K562 (cell line): ENCODE measurements at regions not wholly inside any gene's neighbourhood (a gene's known extent, or its start where the extent isn't known, plus 50 kb on each side); places are given as distances from the start of the nearest gene placed in this dataset.

Experiments used
- ATAC-seq: fragments of 200-7000 bp; cut with Tn5 transposase; 3 replicates; pipeline ENCODE4 v1.9.1; 2020; ENCODE audit warnings: moderate library complexity
- BruUV-seq: library from RNA; stranded (reverse); fragments of 400-500 nt; replicated peaks from 2 replicates; lab custom pipeline; 2021; lab: Mats Ljungman, UMichigan
- CTCF ChIA-PET: fragments of 300-600 bp; formaldehyde crosslinking; extraction: SDS; loops from one replicate; lab custom pipeline; 2021; ENCODE audit warnings: low intra/inter-chr PET ratio; lab: Yijun Ruan, JAX
- POLR2A ChIA-PET: fragments of 300-600, 350-650 bp; sonication (Branson Sonifier 250); formaldehyde crosslinking; extraction: SDS; loops from one replicate; lab custom pipeline; 2021; ENCODE audit warnings: antibody characterized with exemption, inconsistent platforms; lab: Yijun Ruan, JAX
- DNase-seq, 4 experiments: peaks; one replicate each; pipeline versions ENCODE4 v3.0.0 to v3.0.0-alpha.2; 2011 to 2018; ENCODE audit warnings: low spot score in 3 of 4, mixed read lengths in 3 of 4; ENCODE audit errors: extremely low read depth in 1 of 4
- FAIRE-seq: peaks from 2 replicates; lab custom pipeline; 2011; peaks lifted over from hg19 to GRCh38; lab: Jason Lieb, UNC
- H2AFZ ChIP-seq: 2 replicates; pipeline ENCODE4 v1.6.0; 2011; ENCODE audit warnings: low read depth, low read length, control low read depth, inconsistent platforms
- H3K27ac ChIP-seq: fragments of 200-600 bp; 3 replicates; pipeline ENCODE4 v1.8.0; 2011; ENCODE audit warnings: low read depth, mild to moderate bottlenecking, control low read depth, inconsistent platforms, low read length, moderate library complexity, mixed read lengths; ENCODE audit errors: extremely low read depth
- H3K27me3 ChIP-seq, 2 experiments: fragments of 300-600 bp in 1 of 2; 2 replicates in 1 of 2; 3 replicates in 1 of 2; pipeline versions ENCODE4 v1.6.0 to v1.8.0; 2011; ENCODE audit warnings: inconsistent platforms in 2 of 2, low read length in 2 of 2, mild to moderate bottlenecking in 1 of 2, mixed read lengths in 1 of 2, moderate library complexity in 1 of 2; ENCODE audit not compliant: control insufficient read depth in 2 of 2, insufficient read depth in 2 of 2
- H3K36me3 ChIP-seq: fragments of 300-600 bp; 3 replicates; pipeline ENCODE4 v1.8.0; 2011; ENCODE audit warnings: mild to moderate bottlenecking, low read length, inconsistent platforms; ENCODE audit not compliant: control insufficient read depth, insufficient read depth
- H3K4me1 ChIP-seq, 2 experiments: fragments of 200-600 bp in 1 of 2; replicated peaks in 1 of 2; 2 replicates in 1 of 2; 3 replicates in 1 of 2; pipeline versions ENCODE4 v1.5.1 to v1.8.0; 2011; ENCODE audit warnings: inconsistent platforms in 2 of 2, low read length in 2 of 2, mild to moderate bottlenecking in 1 of 2, mixed read lengths in 1 of 2, moderate library complexity in 1 of 2; ENCODE audit not compliant: control insufficient read depth in 2 of 2, insufficient read depth in 2 of 2
- H3K4me2 ChIP-seq: 2 replicates; pipeline ENCODE4 v1.6.1; 2011; ENCODE audit warnings: low read length, control low read depth, inconsistent platforms, mixed read lengths; ENCODE audit not compliant: insufficient read depth
- H3K4me3 ChIP-seq: fragments of 200-600 bp; sonication (generic), shearing (Covaris generic); 2 replicates; pipeline ENCODE4 v1.5.1; 2016; ENCODE audit warnings: control low read depth, inconsistent platforms
- H3K79me2 ChIP-seq: fragments of 200-600 bp; 3 replicates; pipeline ENCODE4 v1.8.0; 2011; ENCODE audit warnings: low read length, inconsistent platforms; ENCODE audit not compliant: control insufficient read depth, insufficient read depth
- H3K9ac ChIP-seq, 2 experiments: 2 replicates each; pipeline versions ENCODE4 v1.6.0 to v1.6.1; 2011; ENCODE audit warnings: low read depth in 2 of 2, low read length in 2 of 2, control low read depth in 1 of 2, inconsistent platforms in 1 of 2, mild to moderate bottlenecking in 1 of 2, mixed read lengths in 1 of 2; ENCODE audit not compliant: insufficient read depth in 1 of 2
- H3K9me1 ChIP-seq: one replicate; pipeline ENCODE4 v1.6.0; 2011; ENCODE audit warnings: inconsistent platforms, mild to moderate bottlenecking, low read length, moderate library complexity; ENCODE audit not compliant: control insufficient read depth, insufficient read depth
- H3K9me3 ChIP-seq: replicated peaks from 2 replicates; pipeline ENCODE4 v1.5.1; 2011; ENCODE audit warnings: low read depth, low read length, inconsistent platforms; ENCODE audit not compliant: control insufficient read depth, insufficient read depth
- H4K20me1 ChIP-seq: replicated peaks from 2 replicates; pipeline ENCODE4 v1.6.1; 2011; ENCODE audit warnings: low read length, inconsistent platforms, mixed read lengths; ENCODE audit not compliant: control insufficient read depth, insufficient read depth
- ATF4 ChIP-seq: fragments of 450-650 bp; formaldehyde crosslinking; IDR thresholded peaks from 2 replicates; pipeline ENCODE4 v1.4.0; 2022; ENCODE audit warnings: mild to moderate bottlenecking, moderate library complexity
- DLX4 ChIP-seq: fragments of 250-450 bp; sonication (Bioruptor Pico); IDR thresholded peaks from 2 replicates; pipeline ENCODE4 v1.6.1; 2021; ENCODE audit warnings: mild to moderate bottlenecking
- E2F5 ChIP-seq: sonication (generic); formaldehyde crosslinking; IDR thresholded peaks from 2 replicates; pipeline ENCODE4 v1.8.0; 2022; ENCODE audit warnings: mild to moderate bottlenecking, missing genetic modification reagents
- EP400 ChIP-seq: fragments of 450-650 bp; IDR thresholded peaks from 2 replicates; pipeline ENCODE4 v1.6.1; 2017; ENCODE audit warnings: antibody characterized with exemption, mild to moderate bottlenecking, moderate library complexity
- GTF3C2 ChIP-seq: IDR thresholded peaks from 3 replicates; pipeline ENCODE4 v1.6.1; 2011; ENCODE audit warnings: borderline replicate concordance, mild to moderate bottlenecking, moderate library complexity; ENCODE audit not compliant: insufficient read length; ENCODE audit errors: extremely low read depth
- KAT2B ChIP-seq: IDR thresholded peaks from one replicate; pipeline ENCODE4 v1.6.1; 2012; ENCODE audit warnings: low read depth, mild to moderate bottlenecking, control low read depth, inconsistent platforms, low read length, moderate library complexity
- MXI1 ChIP-seq: IDR thresholded peaks from 2 replicates; pipeline ENCODE4 v1.6.1; 2011; ENCODE audit warnings: low read depth, mild to moderate bottlenecking, improper control_type of control experiment, low read length
- NBN ChIP-seq: fragments of 450-650 bp; IDR thresholded peaks from 2 replicates; pipeline ENCODE4 v1.6.1; 2016; ENCODE audit warnings: low read depth, mild to moderate bottlenecking
- PCBP2 ChIP-seq: fragments of 200-400 bp; formaldehyde crosslinking; IDR thresholded peaks from 2 replicates; pipeline ENCODE4 v1.6.1; 2018; ENCODE audit warnings: low read length, low read depth, mild to moderate bottlenecking, moderate library complexity; ENCODE audit not compliant: poor library complexity, severe bottlenecking
- RHOXF2B ChIP-seq: fragments of 250-450 bp; sonication (Bioruptor Pico); conservative IDR thresholded peaks from 2 replicates; pipeline ENCODE4 v1.5.1; 2021
- RUNX1 ChIP-seq: sonication (generic); IDR thresholded peaks from 2 replicates; pipeline ENCODE4 v1.6.1; 2016; ENCODE audit warnings: antibody characterized with exemption, low read depth
- SUPT5H ChIP-seq: fragments of 450-650 bp; IDR thresholded peaks from 2 replicates; pipeline ENCODE4 v1.6.1; 2016
- ZBTB5 ChIP-seq: fragments of 450-650 bp; IDR thresholded peaks from 2 replicates; pipeline ENCODE4 v1.6.1; 2017; ENCODE audit warnings: antibody characterized with exemption
- ZC3H11A ChIP-seq: IDR thresholded peaks from 2 replicates; pipeline ENCODE4 v1.6.1; 2012; ENCODE audit warnings: low read depth, low read length, improper control_type of control experiment
- ZC3H4 ChIP-seq: sonication (generic); formaldehyde crosslinking; IDR thresholded peaks from 2 replicates; pipeline ENCODE4 v1.9.0; 2021; ENCODE audit warnings: missing genetic modification reagents, borderline replicate concordance
- ZNF197 ChIP-seq: fragments of 200-800 bp; sonication (Bioruptor generic); IDR thresholded peaks from 2 replicates; pipeline ENCODE4 v1.6.1; 2016; ENCODE audit warnings: low read depth, missing genetic modification characterization, missing compliant biosample characterization
- ZNF444 ChIP-seq: fragments of 250-450 bp; sonication (Bioruptor Pico); IDR thresholded peaks from 2 replicates; pipeline ENCODE4 v1.4.0; 2020; ENCODE audit warnings: mild to moderate bottlenecking, moderate library complexity
- WGBS: fragments of 100-300 bp; shearing (Covaris generic); methylation state at CpG from one replicate; pipeline ENCODE4 v1.1.6; 2016; ENCODE audit warnings: low coverage, mixed read lengths; ENCODE audit not compliant: insufficient coverage; ENCODE audit errors: missing lambda C conversion rate; 5-methylcytosine and 5-hydroxymethylcytosine counted together
- in situ Hi-C: fragments of 300-500 bp; cut with MboI; formaldehyde crosslinking; loops from 4 replicates; pipeline ENCODE4 v1.15.0; 2018; ENCODE audit warnings: inconsistent platforms, mixed read lengths
- intact Hi-C: fragments of 100-400 bp; cut with micrococcal nuclease; formaldehyde crosslinking; loops from 2 replicates; pipeline ENCODE4 v1.14.2; 2022

GRCh38 chr18:73784853-73785252, 362.8 kb downstream of the FBXO15 start:
- H3K9me3 ChIP-seq, result no peaks in the 10 kb centered on the region
- POLR2A ChIA-PET, result no interaction called here
- DNase-seq (no peak), ATAC-seq (no peak), FAIRE-seq (no peak)
- no peaks in the 10 kb centered on the region for H4K20me1 ChIP-seq
- no peaks in the 10 kb centered on the region for H3K4me1 ChIP-seq
- H3K79me2 ChIP-seq, result no peaks in the 10 kb centered on the region
- in situ Hi-C loops, result no loop called here
- no peak overlapping the region for H3K4me3 ChIP-seq
- H3K27ac ChIP-seq, result no peak overlapping the region
- no peaks in the 10 kb centered on the region for H3K9me1 ChIP-seq
- no peak overlapping the region for H3K4me2 ChIP-seq
- no peak overlapping the region for H2AFZ ChIP-seq
- no peak for TF ChIP-seq GTF3C2
- no peak for TF ChIP-seq PCBP2
- TF ChIP-seq RUNX1, result no peak
- no peak for TF ChIP-seq MXI1
- TF ChIP-seq ZNF197, result no peak
- TF ChIP-seq ZNF444, result no peak
- TF ChIP-seq E2F5 (CRISPR knock-in tag), result no peak
- no peak for TF ChIP-seq ZC3H4 (CRISPR knock-in tag)
- no peak for TF ChIP-seq ZC3H11A
- no peak for TF ChIP-seq ZBTB5
- TF ChIP-seq RHOXF2B (CRISPR knock-in tag), result no peak
- no peak for TF ChIP-seq NBN
- no peak for TF ChIP-seq EP400
- TF ChIP-seq ATF4 (CRISPR knock-in tag), result no peak
- TF ChIP-seq SUPT5H, result no peak
- no peak for TF ChIP-seq KAT2B
- TF ChIP-seq DLX4 (CRISPR knock-in tag), result no peak
- TF ChIP-seq, all 486 proteins: peak for 0
- Histone ChIP-seq H3K27me3 (no peaks in the 10 kb centered on the region), H3K36me3 (no peaks in the 10 kb centered on the region), H3K9ac (no peak overlapping the region)
- 0% methylated on average over 1 of the region's 8 CpGs for WGBS
- BruUV-seq, result no TSS peak
- CTCF ChIA-PET, result no interaction called here
- intact Hi-C loops, result no loop called here
